ENCODE measurements at regions not wholly inside any gene's neighbourhood (a gene's known extent, or its start where the extent isn't known, plus 50 kb on each side); places are given as distances from the start of the nearest gene placed in this dataset.
"Not testable (repeated sequence)": the region's sequence is repeated elsewhere in the genome, so short reads cannot be mapped to it uniquely, and the experiment has no call there.

DNA sequence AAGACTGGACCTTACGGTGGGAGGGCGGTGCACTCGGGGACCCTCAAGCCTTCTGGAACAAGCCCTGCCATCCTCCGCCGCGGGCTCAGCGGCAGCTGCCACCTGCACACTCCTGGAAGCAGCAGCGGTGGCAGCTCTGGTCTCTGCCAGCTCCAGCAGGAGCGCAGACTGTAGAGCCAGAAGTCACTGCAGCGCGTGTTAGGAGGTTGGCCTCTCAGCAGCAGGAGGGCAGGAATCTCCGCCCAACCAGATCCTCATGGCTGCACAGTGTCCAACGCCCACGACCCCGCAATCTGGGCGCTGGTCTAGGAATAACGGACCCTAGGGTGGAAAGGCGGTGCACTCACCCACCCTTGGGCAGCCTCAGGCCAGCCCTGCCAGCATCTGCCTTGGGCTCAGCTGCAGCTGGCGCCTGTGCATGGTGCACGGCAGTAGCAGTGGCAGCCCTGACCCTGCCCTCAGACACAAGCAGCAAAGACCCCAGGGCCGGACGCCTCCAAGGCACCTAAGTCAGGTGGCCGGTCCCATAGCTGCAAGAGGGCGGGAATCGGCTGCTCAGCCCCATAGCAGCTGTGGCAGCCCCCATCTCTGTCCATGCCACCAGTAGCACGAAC, 88.7 kb downstream of the POTEG start:
- TF ChIP-seq, protein P1, sequence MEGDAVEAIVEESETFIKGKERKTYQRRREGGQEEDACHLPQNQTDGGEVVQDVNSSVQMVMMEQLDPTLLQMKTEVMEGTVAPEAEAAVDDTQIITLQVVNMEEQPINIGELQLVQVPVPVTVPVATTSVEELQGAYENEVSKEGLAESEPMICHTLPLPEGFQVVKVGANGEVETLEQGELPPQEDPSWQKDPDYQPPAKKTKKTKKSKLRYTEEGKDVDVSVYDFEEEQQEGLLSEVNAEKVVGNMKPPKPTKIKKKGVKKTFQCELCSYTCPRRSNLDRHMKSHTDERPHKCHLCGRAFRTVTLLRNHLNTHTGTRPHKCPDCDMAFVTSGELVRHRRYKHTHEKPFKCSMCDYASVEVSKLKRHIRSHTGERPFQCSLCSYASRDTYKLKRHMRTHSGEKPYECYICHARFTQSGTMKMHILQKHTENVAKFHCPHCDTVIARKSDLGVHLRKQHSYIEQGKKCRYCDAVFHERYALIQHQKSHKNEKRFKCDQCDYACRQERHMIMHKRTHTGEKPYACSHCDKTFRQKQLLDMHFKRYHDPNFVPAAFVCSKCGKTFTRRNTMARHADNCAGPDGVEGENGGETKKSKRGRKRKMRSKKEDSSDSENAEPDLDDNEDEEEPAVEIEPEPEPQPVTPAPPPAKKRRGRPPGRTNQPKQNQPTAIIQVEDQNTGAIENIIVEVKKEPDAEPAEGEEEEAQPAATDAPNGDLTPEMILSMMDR (conservative IDR thresholded peaks at IDR 0.05) = not testable (repeated sequence)
- not testable (repeated sequence) for TF ChIP-seq EZH2 (IDR thresholded peaks at IDR 0.05; ENCODE audit: low read depth)
